Mucosa of descending colon (tissue), 3 donors: ENCODE measurements at regions not wholly inside any gene's neighbourhood (a gene's known extent, or its start where the extent isn't known, plus 50 kb on each side); places are given as distances from the start of the nearest gene placed in this dataset.

Experiments
- ATAC-seq: fragments of 200-7000 bp; cut with Tn5 transposase; one replicate; pipeline ENCODE4 v1.9.1; 2020; ENCODE audit warnings: mild to moderate bottlenecking, moderate library complexity
- DNase-seq, 3 donors: peaks; one replicate each; pipeline ENCODE4 v3.0.0-alpha.2; 2020
- H3K36me3 ChIP-seq: fragments of 200-600 bp; one replicate; pipeline ENCODE4 v1.8.0; 2021; ENCODE audit warnings: low read depth, mild to moderate bottlenecking
- H3K4me1 ChIP-seq: fragments of 200-600 bp; one replicate; pipeline ENCODE4 v1.8.0; 2021; ENCODE audit warnings: low read depth, mild to moderate bottlenecking
- H3K4me3 ChIP-seq: fragments of 200-600 bp; one replicate; pipeline ENCODE4 v1.8.0; 2021; ENCODE audit warnings: mild to moderate bottlenecking
- H3K9me3 ChIP-seq: fragments of 200-600 bp; one replicate; pipeline ENCODE4 v1.8.0; 2021; ENCODE audit warnings: mild to moderate bottlenecking
- CTCF ChIP-seq: fragments of 200-600 bp; IDR thresholded peaks from one replicate; pipeline ENCODE4 v1.8.0; 2022; ENCODE audit warnings: antibody characterized with exemption, mild to moderate bottlenecking
- intact Hi-C, 2 donors: fragments of 100-400 bp; cut with DNase I in 1 of 2; cut with micrococcal nuclease in 1 of 2; formaldehyde crosslinking; loops; one replicate each; pipeline versions ENCODE4 v1.11.0 to v1.11.1; 2022; cut with DNase I, micrococcal nuclease
- donor health status: DM: no; HTN: no; CAD: no; lungs with moderate emphysema.
- donor health status: DM: no; HTN: no; CAD: no.
- donor health status: DM: no; HTN: yes; CAD: no.

GRCh38 chr18:34480162-34480700, 229.9 kb upstream of the DTNA start:
- H3K36me3 ChIP-seq = no peaks in the 10 kb centered on the region
- no peak overlapping the region for H3K4me3 ChIP-seq
- no peak for ATAC-seq
- TF ChIP-seq CTCF = no peak
- H3K9me3 ChIP-seq = no peaks in the 10 kb centered on the region
- DNase-seq = no peak
- H3K4me1 ChIP-seq = no peaks in the 10 kb centered on the region
- intact Hi-C loops = no loop called here

GRCh38 chr18:34482204-34482603, 227.9 kb upstream of the DTNA start:
- ATAC-seq = no peak
- no peaks in the 10 kb centered on the region for H3K9me3 ChIP-seq
- H3K4me1 ChIP-seq = no peaks in the 10 kb centered on the region
- DNase-seq = no peak
- TF ChIP-seq CTCF = no peak
- no peak overlapping the region for H3K4me3 ChIP-seq
- intact Hi-C loops = no loop called here
- H3K36me3 ChIP-seq = no peaks in the 10 kb centered on the region

DNA sequence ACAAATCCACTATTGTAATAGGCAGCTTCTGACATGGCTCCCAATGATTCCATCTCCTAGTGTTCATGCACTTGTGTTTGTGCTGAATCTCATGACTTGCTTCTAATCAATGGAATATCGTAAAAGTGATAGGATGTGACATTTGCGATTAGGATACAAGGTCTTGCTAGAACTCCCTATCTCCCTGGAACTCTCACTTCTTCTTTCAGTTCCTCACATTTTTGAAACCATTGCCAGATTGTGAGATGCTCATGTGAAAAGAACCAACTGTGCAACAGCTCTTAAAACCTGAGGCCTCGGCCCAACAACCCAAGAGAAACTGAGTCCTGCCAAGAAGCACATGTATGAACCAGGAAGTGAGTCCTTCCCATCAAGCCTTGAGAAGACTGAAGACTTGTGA, 226.9 kb upstream of the DTNA start:
- no peak for ATAC-seq
- Histone ChIP-seq H3K4me1 (no peaks in the 10 kb centered on the region), H3K36me3 (no peaks in the 10 kb centered on the region), H3K9me3 (no peaks in the 10 kb centered on the region), H3K4me3 (no peak overlapping the region)
- intact Hi-C loops = no loop called here
- TF ChIP-seq CTCF = no peak
- DNase-seq = no peak

DNA sequence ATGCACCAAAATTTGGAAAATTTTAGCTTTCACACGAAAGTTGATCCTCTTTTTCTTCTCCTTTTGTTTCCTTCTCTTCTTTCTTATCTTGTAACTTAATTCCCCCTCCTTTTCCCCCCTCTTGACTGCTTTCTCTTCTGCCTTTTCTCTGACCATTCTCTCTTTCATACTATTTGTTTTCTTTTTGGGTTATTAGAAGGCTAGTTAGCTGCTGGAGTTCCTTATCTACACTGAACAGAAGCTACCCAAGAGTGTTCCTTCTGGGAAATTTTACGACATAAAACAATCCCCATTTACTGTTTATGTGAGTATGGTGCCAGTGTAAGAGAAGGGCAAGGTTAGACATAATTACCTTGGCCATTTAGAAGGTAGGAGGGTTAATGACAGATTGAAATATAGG, 218.4 kb upstream of the DTNA start:
- no peaks in the 10 kb centered on the region for H3K4me1 ChIP-seq
- no peaks in the 10 kb centered on the region for H3K9me3 ChIP-seq
- no peak overlapping the region for H3K4me3 ChIP-seq
- H3K36me3 ChIP-seq = no peaks in the 10 kb centered on the region
- intact Hi-C loops = no loop called here
- ATAC-seq = no peak
- no peak for DNase-seq
- TF ChIP-seq CTCF = no peak

DNA sequence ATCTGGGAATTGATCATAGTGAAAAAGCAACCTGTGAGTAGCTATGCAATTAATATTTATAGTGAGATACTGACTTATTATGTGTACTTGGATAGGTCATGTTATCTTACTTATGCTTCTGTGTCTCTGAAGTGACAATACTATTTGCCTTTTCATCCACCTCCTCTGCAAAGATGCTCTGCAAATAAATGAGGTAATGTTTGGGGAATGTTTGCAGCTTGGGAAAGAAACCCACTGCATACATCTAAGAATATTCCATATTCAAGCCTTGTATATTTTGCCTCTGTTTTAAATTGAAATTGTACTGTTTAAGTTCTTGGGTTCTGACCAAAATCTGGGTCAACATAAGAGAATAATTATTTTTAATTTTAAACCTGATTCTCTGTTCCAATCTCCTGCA, 217.4 kb upstream of the DTNA start:
- Histone ChIP-seq H3K36me3 (no peaks in the 10 kb centered on the region), H3K4me3 (no peak overlapping the region), H3K4me1 (no peaks in the 10 kb centered on the region), H3K9me3 (no peaks in the 10 kb centered on the region)
- ATAC-seq = no peak
- TF ChIP-seq CTCF = no peak
- no peak for DNase-seq
- intact Hi-C loops = no loop called here

GRCh38 chr18:34493099-34493544, 217.0 kb upstream of the DTNA start:
- H3K9me3 ChIP-seq = no peaks in the 10 kb centered on the region
- H3K4me3 ChIP-seq = no peak overlapping the region
- H3K36me3 ChIP-seq = no peaks in the 10 kb centered on the region
- ATAC-seq (peak; percentile 75), DNase-seq (peak; percentile 51 to 58 (median 54))
- TF ChIP-seq CTCF = no peak
- H3K4me1 ChIP-seq = no peaks in the 10 kb centered on the region
- intact Hi-C loops = no loop called here
